ENCODE measurements at regions not wholly inside any gene's neighbourhood (a gene's known extent, or its start where the extent isn't known, plus 50 kb on each side); places are given as distances from the start of the nearest gene placed in this dataset.

DNA sequence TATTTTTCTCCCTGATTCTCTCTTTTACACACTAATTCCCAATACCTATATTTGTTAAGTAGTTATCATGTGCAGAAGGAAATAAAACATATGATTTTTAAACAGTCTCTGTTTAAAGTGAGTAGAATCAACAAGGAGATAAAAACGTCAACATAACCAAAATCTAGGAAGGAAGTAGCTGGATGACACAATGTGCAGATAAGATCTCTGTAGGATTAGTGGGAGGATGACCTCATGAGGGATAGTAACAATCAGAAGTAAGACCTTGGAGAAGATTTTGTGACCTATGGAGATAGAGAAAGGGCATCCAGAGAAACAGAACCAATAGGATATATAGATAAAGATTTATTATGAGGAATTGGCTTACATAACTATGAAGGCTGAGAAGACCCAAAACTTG, 262.6 kb upstream of the CDH11 start (continued):
- TF ChIP-seq, protein P1, sequence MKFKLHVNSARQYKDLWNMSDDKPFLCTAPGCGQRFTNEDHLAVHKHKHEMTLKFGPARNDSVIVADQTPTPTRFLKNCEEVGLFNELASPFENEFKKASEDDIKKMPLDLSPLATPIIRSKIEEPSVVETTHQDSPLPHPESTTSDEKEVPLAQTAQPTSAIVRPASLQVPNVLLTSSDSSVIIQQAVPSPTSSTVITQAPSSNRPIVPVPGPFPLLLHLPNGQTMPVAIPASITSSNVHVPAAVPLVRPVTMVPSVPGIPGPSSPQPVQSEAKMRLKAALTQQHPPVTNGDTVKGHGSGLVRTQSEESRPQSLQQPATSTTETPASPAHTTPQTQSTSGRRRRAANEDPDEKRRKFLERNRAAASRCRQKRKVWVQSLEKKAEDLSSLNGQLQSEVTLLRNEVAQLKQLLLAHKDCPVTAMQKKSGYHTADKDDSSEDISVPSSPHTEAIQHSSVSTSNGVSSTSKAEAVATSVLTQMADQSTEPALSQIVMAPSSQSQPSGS (IDR thresholded peaks at IDR 0.05; ENCODE audit: low read length): no peak
- no peak for TF ChIP-seq SIRT6 (IDR thresholded peaks at IDR 0.05; ENCODE audit: low read length)

All from H1 (cell line).